SK-N-SH (cell line): ENCODE measurements at regions not wholly inside any gene's neighbourhood (a gene's known extent, or its start where the extent isn't known, plus 50 kb on each side); places are given as distances from the start of the nearest gene placed in this dataset.

Experiments
- CTCF ChIP-seq: fragments of 200-600 bp; sonication (generic); IDR thresholded peaks from 2 replicates; pipeline ENCODE4 v1.6.1; 2017; ENCODE audit warnings: antibody characterized with exemption, mild to moderate bottlenecking, moderate library complexity
- ELF1 ChIP-seq: IDR thresholded peaks from 2 replicates; pipeline ENCODE4 v1.4.0; 2012
- REST ChIP-seq: IDR thresholded peaks from 2 replicates; pipeline ENCODE4 v1.6.1; 2012; ENCODE audit warnings: mild to moderate bottlenecking, low read depth, low read length, moderate library complexity

- TF ChIP-seq CTCF: no peak
- no peak for TF ChIP-seq ELF1
- TF ChIP-seq REST: no peak
Measured at GRCh38 chr11:13876423-13876822, 86.1 kb upstream of the SPON1 start.
